ENCODE measurements at regions not wholly inside any gene's neighbourhood (a gene's known extent, or its start where the extent isn't known, plus 50 kb on each side); places are given as distances from the start of the nearest gene placed in this dataset.

DNA sequence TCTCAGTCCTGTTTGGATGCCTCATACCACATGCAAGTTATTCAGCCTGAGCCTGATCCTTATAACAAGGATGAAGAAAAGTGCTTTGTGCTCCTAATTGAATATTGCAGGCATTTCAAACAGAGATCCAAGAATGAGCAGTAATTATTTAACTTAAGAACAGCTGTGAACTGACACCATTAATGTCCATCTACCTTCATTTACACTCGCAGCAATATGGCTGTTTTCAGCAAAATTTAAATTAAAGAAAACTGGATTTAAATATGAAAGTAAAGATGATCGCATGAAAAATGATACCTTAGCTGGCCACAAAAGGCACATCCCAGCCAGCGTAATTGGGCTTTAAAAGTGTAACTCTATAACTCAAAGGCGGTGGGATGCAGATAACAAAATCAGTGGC lies 466.3 kb downstream of the GALC start (continued):
- TF ChIP-seq NANOG (IDR thresholded peaks at IDR 0.05; ENCODE audit: borderline replicate concordance) (no peak), CREB1 (CRISPR knock-in tag; IDR thresholded peaks at IDR 0.05; ENCODE audit: low read depth) (no peak), ZNF114 (CRISPR knock-in tag; IDR thresholded peaks at IDR 0.05) (no peak), POLR2AphosphoS5 (IDR thresholded peaks at IDR 0.05; ENCODE audit: low read depth) (no peak)
- TF ChIP-seq, protein P1, sequence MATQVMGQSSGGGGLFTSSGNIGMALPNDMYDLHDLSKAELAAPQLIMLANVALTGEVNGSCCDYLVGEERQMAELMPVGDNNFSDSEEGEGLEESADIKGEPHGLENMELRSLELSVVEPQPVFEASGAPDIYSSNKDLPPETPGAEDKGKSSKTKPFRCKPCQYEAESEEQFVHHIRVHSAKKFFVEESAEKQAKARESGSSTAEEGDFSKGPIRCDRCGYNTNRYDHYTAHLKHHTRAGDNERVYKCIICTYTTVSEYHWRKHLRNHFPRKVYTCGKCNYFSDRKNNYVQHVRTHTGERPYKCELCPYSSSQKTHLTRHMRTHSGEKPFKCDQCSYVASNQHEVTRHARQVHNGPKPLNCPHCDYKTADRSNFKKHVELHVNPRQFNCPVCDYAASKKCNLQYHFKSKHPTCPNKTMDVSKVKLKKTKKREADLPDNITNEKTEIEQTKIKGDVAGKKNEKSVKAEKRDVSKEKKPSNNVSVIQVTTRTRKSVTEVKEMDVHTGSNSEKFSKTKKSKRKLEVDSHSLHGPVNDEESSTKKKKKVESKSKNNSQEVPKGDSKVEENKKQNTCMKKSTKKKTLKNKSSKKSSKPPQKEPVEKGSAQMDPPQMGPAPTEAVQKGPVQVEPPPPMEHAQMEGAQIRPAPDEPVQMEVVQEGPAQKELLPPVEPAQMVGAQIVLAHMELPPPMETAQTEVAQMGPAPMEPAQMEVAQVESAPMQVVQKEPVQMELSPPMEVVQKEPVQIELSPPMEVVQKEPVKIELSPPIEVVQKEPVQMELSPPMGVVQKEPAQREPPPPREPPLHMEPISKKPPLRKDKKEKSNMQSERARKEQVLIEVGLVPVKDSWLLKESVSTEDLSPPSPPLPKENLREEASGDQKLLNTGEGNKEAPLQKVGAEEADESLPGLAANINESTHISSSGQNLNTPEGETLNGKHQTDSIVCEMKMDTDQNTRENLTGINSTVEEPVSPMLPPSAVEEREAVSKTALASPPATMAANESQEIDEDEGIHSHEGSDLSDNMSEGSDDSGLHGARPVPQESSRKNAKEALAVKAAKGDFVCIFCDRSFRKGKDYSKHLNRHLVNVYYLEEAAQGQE (IDR thresholded peaks at IDR 0.05; ENCODE audit: unreplicated experiment), result no peak

- H3K27ac Mint-ChIP-seq, result no peak overlapping the region
- H3K4me2 ChIP-seq, result no peak overlapping the region
- TF ChIP-seq ZNF114 (CRISPR knock-in tag; IDR thresholded peaks at IDR 0.05) (no peak), CTCF (conservative IDR thresholded peaks at IDR 0.05; ENCODE audit: low read depth in 2 of 2) (no peak), POLR2AphosphoS5 (IDR thresholded peaks at IDR 0.05; ENCODE audit: low read depth) (no peak), STAT1 (IDR thresholded peaks at IDR 0.05; ENCODE audit: unreplicated experiment) (no peak)
- TF ChIP-seq, protein P1 (IDR thresholded peaks at IDR 0.05; ENCODE audit: unreplicated experiment), result no peak
- H3K4me3 Mint-ChIP-seq, result no peak overlapping the region
- H2AFZ ChIP-seq, result no peak overlapping the region
- no peak overlapping the region for H3K27ac ChIP-seq (ENCODE audit: low read depth)
- no peaks in the 10 kb centered on the region for H3K27me3 ChIP-seq (ENCODE audit: insufficient read depth)
- H3K36me3 Mint-ChIP-seq (ENCODE audit: low read depth), result no peaks in the 10 kb centered on the region
- DNase-seq (ENCODE audit: low spot score) (no peak), ATAC-seq (no peak)
- no peaks in the 10 kb centered on the region for H3K36me3 ChIP-seq (ENCODE audit: insufficient read depth)
- no peaks in the 10 kb centered on the region for H3K27me3 Mint-ChIP-seq (ENCODE audit: insufficient read depth, low read depth, poor library complexity)
- no peaks in the 10 kb centered on the region for H3K9me3 Mint-ChIP-seq
- no peaks in the 10 kb centered on the region for H3F3A ChIP-seq (replicated peaks; ENCODE audit: low read depth)
- peaks cover 13% of the 10 kb centered on the region for H3K4me1 Mint-ChIP-seq
- H3K4me3 ChIP-seq, result no peak overlapping the region
- peaks cover 4% of the 10 kb centered on the region for H3K9me2 ChIP-seq (ENCODE audit: insufficient read depth)
- H4K20me1 ChIP-seq (replicated peaks; ENCODE audit: insufficient read depth), result no peaks in the 10 kb centered on the region
- H3K79me2 ChIP-seq (replicated peaks; ENCODE audit: insufficient read depth), result no peaks in the 10 kb centered on the region
- peaks cover 8% of the 10 kb centered on the region for H3K4me1 ChIP-seq (ENCODE audit: insufficient read depth)
Observed at GRCh38 chr14:87524011-87524410, 469.0 kb downstream of the GALC start.

Data from GM23338 (cell line).